ENCODE measurements at regions not wholly inside any gene's neighbourhood (a gene's known extent, or its start where the extent isn't known, plus 50 kb on each side); places are given as distances from the start of the nearest gene placed in this dataset.

- ChIA-PET POLR2A (interaction anchor here (0.6 to 2.3 kb wide), 6 partner anchors 9 to 185 kb away, joined by 3 to 10 read pairs (median 3); no protein-coding TSS in a partner anchor), CTCF (ENCODE audit: low intra/inter-chr PET ratio) (no interaction called here)
- peak overlapping the region; percentile 46 for H2AFZ ChIP-seq (ENCODE audit: low read depth, low read length)
- H3K27me3 ChIP-seq (ENCODE audit: control insufficient read depth in 2 of 2, insufficient read depth in 2 of 2, low read length in 2 of 2), result no peaks in the 10 kb centered on the region
- H3K9ac ChIP-seq (ENCODE audit: insufficient read depth in 1 of 2, low read depth in 2 of 2, low read length in 2 of 2), result peak overlapping the region in 1 of 2 experiments; percentile 60; a peak in 3 of 4 replicates
- no peak overlapping the region; the same call in 2 of the 3 replicates for H3K27ac ChIP-seq (ENCODE audit: extremely low read depth, low read depth, low read length)
- peaks cover 6% of the 10 kb centered on the region; the same call in 1 of the 2 replicates for H3K9me3 ChIP-seq (replicated peaks; ENCODE audit: control insufficient read depth, insufficient read depth, low read depth, low read length)
- no peaks in the 10 kb centered on the region for H3K9me1 ChIP-seq (ENCODE audit: control insufficient read depth, insufficient read depth, low read length)
- no peak overlapping the region for H3K4me3 ChIP-seq
- in situ Hi-C loops (cut with MboI), result no loop called here
- ATAC-seq (no peak), DNase-seq (ENCODE audit: extremely low read depth in 1 of 4, low spot score in 3 of 4) (no peak), FAIRE-seq (no peak)
- BruUV-seq (replicated peaks), result no TSS peak
- peaks cover 38 to 40% of the 10 kb centered on the region in 2 experiments for H3K4me1 ChIP-seq (replicated peaks in 1 of 2; ENCODE audit: control insufficient read depth in 2 of 2, insufficient read depth in 2 of 2, low read length in 2 of 2)
- no peak overlapping the region for H3K4me2 ChIP-seq (ENCODE audit: insufficient read depth, low read length)
- intact Hi-C loops (cut with micrococcal nuclease), result no loop called here
- no peaks in the 10 kb centered on the region for H3K79me2 ChIP-seq (ENCODE audit: control insufficient read depth, insufficient read depth, low read length)
- no peak for TF ChIP-seq ZNF79 (CRISPR knock-in tag; IDR thresholded peaks at IDR 0.05; ENCODE audit: low read depth)
- no peak for TF ChIP-seq EGR1 (conservative IDR thresholded peaks at IDR 0.05)
- no peak for TF ChIP-seq ZNF764 (CRISPR knock-in tag; IDR thresholded peaks at IDR 0.05; ENCODE audit: low read depth)
- TF ChIP-seq ZNF143 (CRISPR knock-in tag; IDR thresholded peaks at IDR 0.05), result peak; percentile 37; the same call in 1 of the 2 replicates
- TF ChIP-seq USF1 (CRISPR knock-in tag; IDR thresholded peaks at IDR 0.05), result 0 out of 2 replicates have a peak, but pooled peaks have one; percentile 15
- no peaks in the 10 kb centered on the region for H4K20me1 ChIP-seq (replicated peaks; ENCODE audit: control insufficient read depth, insufficient read depth, low read length)
- no peaks in the 10 kb centered on the region for H3K36me3 ChIP-seq (ENCODE audit: control insufficient read depth, insufficient read depth, low read length)
- WGBS (ENCODE audit: insufficient coverage, low coverage, missing lambda C conversion rate), result 69% methylated on average over 10 of the region's 10 CpGs
Measured at GRCh38 chr6:43940393-43941087, 170.5 kb downstream of the VEGFA start.

Measured in K562 (cell line).